Neural cell (in vitro differentiated cells): ENCODE measurements at regions not wholly inside any gene's neighbourhood (a gene's known extent, or its start where the extent isn't known, plus 50 kb on each side); places are given as distances from the start of the nearest gene placed in this dataset.

Experiments
- EZH2 ChIP-seq: fragments of 200-600, 300-800 bp; shearing (Covaris generic), sonication (generic); IDR thresholded peaks from 2 replicates; pipeline ENCODE4 v1.6.1; 2014; ENCODE audit warnings: antibody characterized with exemption, low read length, borderline replicate concordance, mild to moderate bottlenecking; ENCODE audit not compliant: insufficient read depth, poor library complexity, severe bottlenecking
- MXI1 ChIP-seq: fragments of 450-650 bp; conservative IDR thresholded peaks from 2 replicates; pipeline ENCODE4 v1.6.1; 2014; ENCODE audit warnings: antibody characterized with exemption, mild to moderate bottlenecking; ENCODE audit not compliant: poor library complexity, severe bottlenecking
- POLR2AphosphoS5 ChIP-seq: IDR thresholded peaks from 2 replicates; pipeline ENCODE4 v1.6.1; 2012
- RAD21 ChIP-seq: fragments of 450-650 bp; conservative IDR thresholded peaks from 2 replicates; pipeline ENCODE4 v1.6.1; 2014; ENCODE audit warnings: antibody characterized with exemption, mild to moderate bottlenecking, moderate library complexity

- TF ChIP-seq MXI1: no peak
- no peak for TF ChIP-seq POLR2AphosphoS5
- TF ChIP-seq EZH2: no peak
- TF ChIP-seq RAD21: no peak
Measured at GRCh38 chr9:130772185-130772584, 62.9 kb upstream of the ABL1 start.
